ENCODE measurements at regions not wholly inside any gene's neighbourhood (a gene's known extent, or its start where the extent isn't known, plus 50 kb on each side); places are given as distances from the start of the nearest gene placed in this dataset.

GRCh38 chr22:48650323-48651035 is 1177.2 kb downstream of the BRD1 start:
- TF ChIP-seq ZFX (IDR thresholded peaks at IDR 0.05; ENCODE audit: borderline replicate concordance) (no peak), CTCF (IDR thresholded peaks at IDR 0.05) (no peak)

GRCh38 chr22:48649466-48649865 is 1178.2 kb downstream of the BRD1 start:
- H3K27ac ChIP-seq: no peak overlapping the region

More at GRCh38 chr22:48650323-48651035, 1177.2 kb downstream of the BRD1 start:
- H3K27ac ChIP-seq: no peak overlapping the region

GRCh38 chr22:48649031-48649430 is 1178.6 kb downstream of the BRD1 start:
- no peak overlapping the region for H3K27ac ChIP-seq
- TF ChIP-seq CTCF (IDR thresholded peaks at IDR 0.05) (no peak), ZFX (IDR thresholded peaks at IDR 0.05; ENCODE audit: borderline replicate concordance) (no peak)

More at GRCh38 chr22:48649466-48649865, 1178.2 kb downstream of the BRD1 start:
- TF ChIP-seq ZFX (IDR thresholded peaks at IDR 0.05; ENCODE audit: borderline replicate concordance) (no peak), CTCF (IDR thresholded peaks at IDR 0.05) (no peak)

- H3K27ac ChIP-seq: no peak overlapping the region
- no peak for TF ChIP-seq ZFX (IDR thresholded peaks at IDR 0.05; ENCODE audit: borderline replicate concordance)
- no peak for TF ChIP-seq CTCF (IDR thresholded peaks at IDR 0.05)
Observed at GRCh38 chr22:48647606-48648515, 1179.8 kb downstream of the BRD1 start.

GRCh38 chr22:48647051-48647450 is 1180.6 kb downstream of the BRD1 start:
- TF ChIP-seq CTCF (IDR thresholded peaks at IDR 0.05) (no peak), ZFX (IDR thresholded peaks at IDR 0.05; ENCODE audit: borderline replicate concordance) (no peak)
- no peak overlapping the region for H3K27ac ChIP-seq

- TF ChIP-seq ZFX (IDR thresholded peaks at IDR 0.05; ENCODE audit: borderline replicate concordance) (no peak), CTCF (IDR thresholded peaks at IDR 0.05) (no peak)
- no peak overlapping the region for H3K27ac ChIP-seq
Observed at GRCh38 chr22:48646216-48646925, 1181.3 kb downstream of the BRD1 start.
